HCT116 (cell line): ENCODE measurements at regions not wholly inside any gene's neighbourhood (a gene's known extent, or its start where the extent isn't known, plus 50 kb on each side); places are given as distances from the start of the nearest gene placed in this dataset.

Experiments used
- POLR2A ChIP-seq: IDR thresholded peaks from 2 replicates; pipeline ENCODE4 v1.7.0; 2011; ENCODE audit warnings: borderline replicate concordance; ENCODE audit not compliant: insufficient read depth, insufficient read length; ENCODE audit errors: extremely low read depth
- ZNF274 ChIP-seq: fragments of 200-500 bp; sonication (Bioruptor generic); IDR thresholded peaks from 2 replicates; pipeline ENCODE4 v1.6.1; 2014; ENCODE audit warnings: mild to moderate bottlenecking, low read depth, low read length, inconsistent platforms
- TF ChIP-seq, protein P1 (sequence below), 3 experiments: fragments of 200-600 bp in 1 of 3; sonication (generic) in 1 of 3; IDR thresholded peaks in 2 of 3; conservative IDR thresholded peaks in 1 of 3; 2 replicates each; pipeline ENCODE4 v1.5.1; 2012 to 2017; ENCODE audit warnings: low read depth in 2 of 3, low read length in 2 of 3, antibody characterized with exemption in 1 of 3, borderline replicate concordance in 1 of 3, control low read depth in 1 of 3, mild to moderate bottlenecking in 1 of 3, mixed read lengths in 1 of 3, mixed run types in 1 of 3, moderate library complexity in 1 of 3; ENCODE audit not compliant: insufficient read depth in 1 of 3

GRCh38 chr4:162782096-162782777 lies 384.5 kb downstream of the NAF1 start:
- TF ChIP-seq, protein P1, sequence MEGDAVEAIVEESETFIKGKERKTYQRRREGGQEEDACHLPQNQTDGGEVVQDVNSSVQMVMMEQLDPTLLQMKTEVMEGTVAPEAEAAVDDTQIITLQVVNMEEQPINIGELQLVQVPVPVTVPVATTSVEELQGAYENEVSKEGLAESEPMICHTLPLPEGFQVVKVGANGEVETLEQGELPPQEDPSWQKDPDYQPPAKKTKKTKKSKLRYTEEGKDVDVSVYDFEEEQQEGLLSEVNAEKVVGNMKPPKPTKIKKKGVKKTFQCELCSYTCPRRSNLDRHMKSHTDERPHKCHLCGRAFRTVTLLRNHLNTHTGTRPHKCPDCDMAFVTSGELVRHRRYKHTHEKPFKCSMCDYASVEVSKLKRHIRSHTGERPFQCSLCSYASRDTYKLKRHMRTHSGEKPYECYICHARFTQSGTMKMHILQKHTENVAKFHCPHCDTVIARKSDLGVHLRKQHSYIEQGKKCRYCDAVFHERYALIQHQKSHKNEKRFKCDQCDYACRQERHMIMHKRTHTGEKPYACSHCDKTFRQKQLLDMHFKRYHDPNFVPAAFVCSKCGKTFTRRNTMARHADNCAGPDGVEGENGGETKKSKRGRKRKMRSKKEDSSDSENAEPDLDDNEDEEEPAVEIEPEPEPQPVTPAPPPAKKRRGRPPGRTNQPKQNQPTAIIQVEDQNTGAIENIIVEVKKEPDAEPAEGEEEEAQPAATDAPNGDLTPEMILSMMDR (IDR thresholded peaks at IDR 0.05 in 2 of 3, conservative IDR thresholded peaks at IDR 0.05 in 1 of 3; ENCODE audit: borderline replicate concordance in 1 of 3, insufficient read depth in 1 of 3, low read depth in 2 of 3, low read length in 2 of 3): no peak
- TF ChIP-seq POLR2A: no peak
- no peak for TF ChIP-seq ZNF274
